ENCODE measurements at regions not wholly inside any gene's neighbourhood (a gene's known extent, or its start where the extent isn't known, plus 50 kb on each side); places are given as distances from the start of the nearest gene placed in this dataset.

- FAIRE-seq (no peak), DNase-seq (ENCODE audit: insufficient read length, low spot score) (no peak)
- TF ChIP-seq CTCF (IDR thresholded peaks at IDR 0.05; ENCODE audit: insufficient read depth, missing control alignments): no peak
Observed at GRCh38 chr2:12971581-12972365, 255.0 kb downstream of the TRIB2 start.

- DNase-seq (ENCODE audit: insufficient read length, low spot score): no peak
- no peak for TF ChIP-seq CTCF (IDR thresholded peaks at IDR 0.05; ENCODE audit: insufficient read depth, missing control alignments)
- FAIRE-seq: no peak
Observed at GRCh38 chr2:12978066-12978835, 261.5 kb downstream of the TRIB2 start.

- TF ChIP-seq CTCF (IDR thresholded peaks at IDR 0.05; ENCODE audit: insufficient read depth, missing control alignments): no peak
- FAIRE-seq: no peak
- no peak for DNase-seq (ENCODE audit: insufficient read length, low spot score)
Observed at GRCh38 chr2:12979066-12979465, 262.3 kb downstream of the TRIB2 start.

- TF ChIP-seq CTCF (IDR thresholded peaks at IDR 0.05; ENCODE audit: insufficient read depth, missing control alignments): no peak
- no peak for DNase-seq (ENCODE audit: insufficient read length, low spot score)
- FAIRE-seq: no peak
Observed at GRCh38 chr2:12980817-12981216, 264.1 kb downstream of the TRIB2 start.

GRCh38 chr2:12982149-12982584, 265.4 kb downstream of the TRIB2 start:
- DNase-seq (ENCODE audit: insufficient read length, low spot score) (no peak), FAIRE-seq (no peak)
- TF ChIP-seq CTCF (IDR thresholded peaks at IDR 0.05; ENCODE audit: insufficient read depth, missing control alignments): no peak

- DNase-seq (ENCODE audit: insufficient read length, low spot score) (no peak), FAIRE-seq (no peak)
- no peak for TF ChIP-seq CTCF (IDR thresholded peaks at IDR 0.05; ENCODE audit: insufficient read depth, missing control alignments)
Observed at GRCh38 chr2:12987246-12987645, 270.5 kb downstream of the TRIB2 start.

- no peak for DNase-seq (ENCODE audit: insufficient read length, low spot score)
- no peak for TF ChIP-seq CTCF (IDR thresholded peaks at IDR 0.05; ENCODE audit: insufficient read depth, missing control alignments)
- FAIRE-seq: no peak
Observed at GRCh38 chr2:12988279-12988678, 271.5 kb downstream of the TRIB2 start.

All from D721Med (cell line).